ENCODE measurements at regions not wholly inside any gene's neighbourhood (a gene's known extent, or its start where the extent isn't known, plus 50 kb on each side); places are given as distances from the start of the nearest gene placed in this dataset.

DNA sequence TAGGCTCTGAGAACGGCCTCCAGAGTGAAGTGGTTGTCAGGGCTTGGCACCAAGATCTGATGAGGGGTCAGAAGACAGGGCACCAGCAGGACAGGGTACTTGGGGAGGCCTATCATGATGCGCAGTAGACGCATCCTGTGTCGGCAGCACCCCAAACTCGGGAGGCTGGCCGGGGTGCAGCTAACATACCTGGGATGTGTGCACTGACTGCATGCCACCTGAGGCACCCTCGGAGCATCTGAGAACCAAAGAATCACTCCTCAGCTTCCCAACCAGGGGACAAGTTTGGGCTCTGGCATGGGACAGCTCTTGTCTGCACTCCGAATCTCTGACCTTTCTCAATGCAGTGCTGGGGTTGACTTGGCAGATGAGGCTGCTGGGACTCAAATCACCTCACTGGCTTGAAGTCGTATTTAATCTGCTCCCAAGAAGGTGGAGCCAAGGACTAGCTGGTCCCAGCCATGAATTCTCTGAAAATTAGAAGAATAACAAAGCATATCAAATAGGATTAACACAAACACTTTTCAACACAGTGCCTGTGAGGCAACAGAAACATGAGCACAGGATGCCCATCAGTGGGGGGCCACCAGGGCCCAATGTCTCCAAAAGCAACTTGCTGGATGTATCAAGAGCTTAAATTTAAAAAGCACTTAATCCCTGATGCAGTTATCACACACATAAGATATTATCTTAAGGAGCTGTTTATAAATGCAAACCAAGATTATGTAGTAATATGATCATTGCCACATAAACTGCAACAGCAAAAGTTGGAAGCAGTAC, 348.8 kb downstream of the PREX1 start:
- no peak for DNase-seq (ENCODE audit: low read depth)

DNA sequence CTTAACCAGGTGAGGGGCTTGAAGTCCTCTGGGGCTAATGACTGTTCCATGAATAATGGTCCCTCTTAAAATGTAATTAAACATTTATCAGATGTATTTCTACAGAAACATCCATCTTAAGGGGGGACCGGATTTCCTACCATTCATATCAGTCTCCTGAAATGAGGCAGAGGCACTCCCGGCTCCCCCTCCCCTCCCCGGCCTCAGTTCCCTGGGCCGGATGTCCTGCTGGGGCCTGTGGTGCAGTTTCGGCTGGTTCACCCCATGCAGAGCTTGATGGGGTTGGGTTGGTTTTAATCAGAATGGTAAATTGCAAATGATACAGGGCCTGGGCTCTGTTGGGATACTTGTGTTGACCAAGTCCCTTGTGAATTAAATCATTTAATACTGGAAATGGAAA, 349.4 kb downstream of the PREX1 start:
- H3K4me3 ChIP-seq (ENCODE audit: low read depth, low read length) = no peak overlapping the region
- TF ChIP-seq, protein P1, sequence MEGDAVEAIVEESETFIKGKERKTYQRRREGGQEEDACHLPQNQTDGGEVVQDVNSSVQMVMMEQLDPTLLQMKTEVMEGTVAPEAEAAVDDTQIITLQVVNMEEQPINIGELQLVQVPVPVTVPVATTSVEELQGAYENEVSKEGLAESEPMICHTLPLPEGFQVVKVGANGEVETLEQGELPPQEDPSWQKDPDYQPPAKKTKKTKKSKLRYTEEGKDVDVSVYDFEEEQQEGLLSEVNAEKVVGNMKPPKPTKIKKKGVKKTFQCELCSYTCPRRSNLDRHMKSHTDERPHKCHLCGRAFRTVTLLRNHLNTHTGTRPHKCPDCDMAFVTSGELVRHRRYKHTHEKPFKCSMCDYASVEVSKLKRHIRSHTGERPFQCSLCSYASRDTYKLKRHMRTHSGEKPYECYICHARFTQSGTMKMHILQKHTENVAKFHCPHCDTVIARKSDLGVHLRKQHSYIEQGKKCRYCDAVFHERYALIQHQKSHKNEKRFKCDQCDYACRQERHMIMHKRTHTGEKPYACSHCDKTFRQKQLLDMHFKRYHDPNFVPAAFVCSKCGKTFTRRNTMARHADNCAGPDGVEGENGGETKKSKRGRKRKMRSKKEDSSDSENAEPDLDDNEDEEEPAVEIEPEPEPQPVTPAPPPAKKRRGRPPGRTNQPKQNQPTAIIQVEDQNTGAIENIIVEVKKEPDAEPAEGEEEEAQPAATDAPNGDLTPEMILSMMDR (IDR thresholded peaks at IDR 0.05; ENCODE audit: low read depth, low read length, missing control alignments) = no peak
- DNase-seq (ENCODE audit: low read depth) = no peak

More for the DNA sequence above, 348.8 kb downstream of the PREX1 start:
- H3K4me3 ChIP-seq (ENCODE audit: low read depth, low read length) = no peak overlapping the region
- TF ChIP-seq, protein P1 (IDR thresholded peaks at IDR 0.05; ENCODE audit: low read depth, low read length, missing control alignments) = no peak

DNA sequence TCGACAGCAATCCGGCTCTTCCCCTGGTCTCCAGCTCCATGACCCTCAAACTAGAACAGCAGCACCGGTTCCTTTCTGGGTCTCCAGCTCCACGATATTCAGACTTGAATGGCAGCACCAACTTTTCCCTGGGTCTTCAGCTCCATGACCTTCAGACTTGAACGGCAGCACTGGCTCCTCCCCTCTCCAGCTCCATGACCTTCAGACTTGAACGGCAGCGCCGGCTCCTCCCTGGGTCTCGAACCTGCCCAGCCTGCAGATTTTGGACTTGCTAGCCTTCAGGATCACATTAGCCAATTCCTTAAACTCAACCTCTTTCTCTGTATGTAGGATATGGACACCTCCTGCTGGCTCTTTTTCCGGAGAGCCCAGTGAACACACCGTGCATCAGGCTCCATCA, 350.9 kb downstream of the PREX1 start:
- TF ChIP-seq, protein P1 (IDR thresholded peaks at IDR 0.05; ENCODE audit: low read depth, low read length, missing control alignments) = no peak
- H3K4me3 ChIP-seq (ENCODE audit: low read depth, low read length) = no peak overlapping the region
- no peak for DNase-seq (ENCODE audit: low read depth)

DNA sequence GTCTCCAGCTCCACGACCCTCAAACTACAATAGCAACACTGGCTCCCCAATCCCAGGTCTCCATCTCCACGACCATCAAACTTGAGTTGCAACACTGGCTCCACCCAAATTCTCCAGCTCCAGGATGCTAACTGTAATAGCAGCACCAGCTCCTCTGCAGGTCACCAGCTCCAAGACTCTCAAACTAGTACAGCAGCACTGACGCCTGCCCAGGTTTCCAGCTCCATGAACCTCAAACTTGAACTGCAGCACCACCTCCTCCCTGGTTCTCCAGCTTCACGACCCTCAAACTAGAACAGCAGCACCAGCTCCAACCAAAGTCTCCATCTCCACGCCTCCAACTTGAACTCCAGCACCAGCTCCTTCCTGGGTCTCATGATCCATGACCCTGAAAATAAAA, 353.8 kb downstream of the PREX1 start:
- no peak overlapping the region for H3K4me3 ChIP-seq (ENCODE audit: low read depth, low read length)
- TF ChIP-seq, protein P1 (IDR thresholded peaks at IDR 0.05; ENCODE audit: low read depth, low read length, missing control alignments) = no peak
- no peak for DNase-seq (ENCODE audit: low read depth)

DNA sequence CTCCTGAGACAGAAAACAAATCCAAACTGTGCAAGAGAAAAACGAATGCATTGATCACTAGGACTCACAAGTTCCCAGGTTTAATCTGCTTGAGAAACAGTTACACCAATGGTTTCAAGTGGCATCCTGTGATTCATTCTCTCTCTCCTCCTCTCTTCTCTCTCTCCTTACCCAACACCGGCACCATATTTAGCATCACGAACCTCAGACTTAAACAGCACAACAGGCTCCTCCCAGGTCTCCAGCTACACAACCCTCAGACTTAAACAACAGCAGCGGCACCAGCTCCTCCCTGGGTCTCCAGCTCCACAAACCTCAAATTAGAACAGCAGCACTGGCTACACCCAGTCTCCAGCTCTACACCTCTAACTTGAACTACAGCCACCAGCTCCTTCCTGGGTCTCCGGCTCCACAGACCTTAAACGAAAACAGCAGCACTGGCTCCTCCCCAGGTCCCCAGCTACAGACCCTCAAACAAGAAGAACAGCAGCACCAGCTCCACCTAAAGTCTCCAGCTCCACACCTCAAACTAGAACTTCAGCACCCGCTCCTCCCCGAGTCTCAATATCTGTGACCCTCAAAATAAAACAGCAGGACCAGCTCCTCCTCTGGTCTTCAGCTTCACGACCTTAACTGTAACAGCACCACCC, 355.9 kb downstream of the PREX1 start:
- DNase-seq (ENCODE audit: low read depth) = no peak
- TF ChIP-seq, protein P1 (IDR thresholded peaks at IDR 0.05; ENCODE audit: low read depth, low read length, missing control alignments) = no peak
- H3K4me3 ChIP-seq (ENCODE audit: low read depth, low read length) = no peak overlapping the region

DNA sequence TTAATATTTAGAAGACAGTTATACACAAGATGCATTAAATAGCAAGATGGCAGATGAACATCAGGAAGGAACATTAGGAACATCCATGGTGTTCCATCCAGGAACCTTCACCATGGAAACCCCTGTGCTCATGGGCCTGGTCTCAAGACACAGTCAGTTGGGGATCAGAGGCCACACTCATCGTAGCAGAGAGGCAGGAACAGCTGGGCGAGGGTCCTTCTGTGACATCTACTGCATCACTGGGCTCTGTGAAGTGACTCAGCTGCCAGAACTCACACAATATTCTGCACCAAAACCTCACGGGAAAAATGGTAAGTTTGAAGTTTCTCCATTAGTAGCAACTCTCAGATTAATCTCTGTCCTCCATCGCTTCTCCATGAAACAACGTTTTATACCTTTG, 356.6 kb downstream of the PREX1 start:
- no peak for DNase-seq (ENCODE audit: low read depth)
- no peak overlapping the region for H3K4me3 ChIP-seq (ENCODE audit: low read depth, low read length)
- TF ChIP-seq, protein P1 (IDR thresholded peaks at IDR 0.05; ENCODE audit: low read depth, low read length, missing control alignments) = no peak

Measured in GM12864 (cell line).